ENCODE measurements at regions not wholly inside any gene's neighbourhood (a gene's known extent, or its start where the extent isn't known, plus 50 kb on each side); places are given as distances from the start of the nearest gene placed in this dataset.

DNA sequence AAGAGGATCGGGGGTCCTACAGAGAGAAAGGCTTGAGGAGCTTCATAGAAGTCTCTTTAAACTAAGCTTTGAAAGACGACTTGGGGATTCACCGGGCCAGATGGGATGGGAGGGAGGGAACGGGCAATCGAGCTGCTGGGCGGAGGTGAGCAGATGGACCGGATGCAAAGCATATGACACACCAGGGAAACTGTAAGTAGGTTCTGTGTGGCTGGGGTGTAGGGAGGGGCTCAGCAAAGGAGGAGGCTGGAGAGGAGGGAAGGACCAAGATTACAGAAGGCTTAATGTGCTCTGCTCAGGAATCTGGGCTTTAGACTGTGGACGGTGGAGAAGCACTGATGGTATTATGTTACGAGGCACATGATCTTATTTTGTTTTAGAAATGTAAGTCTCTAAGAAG is 131.5 kb downstream of the MAIP1 start:
- no peak for DNase-seq (ENCODE audit: low read depth)
- TF ChIP-seq, protein P1, sequence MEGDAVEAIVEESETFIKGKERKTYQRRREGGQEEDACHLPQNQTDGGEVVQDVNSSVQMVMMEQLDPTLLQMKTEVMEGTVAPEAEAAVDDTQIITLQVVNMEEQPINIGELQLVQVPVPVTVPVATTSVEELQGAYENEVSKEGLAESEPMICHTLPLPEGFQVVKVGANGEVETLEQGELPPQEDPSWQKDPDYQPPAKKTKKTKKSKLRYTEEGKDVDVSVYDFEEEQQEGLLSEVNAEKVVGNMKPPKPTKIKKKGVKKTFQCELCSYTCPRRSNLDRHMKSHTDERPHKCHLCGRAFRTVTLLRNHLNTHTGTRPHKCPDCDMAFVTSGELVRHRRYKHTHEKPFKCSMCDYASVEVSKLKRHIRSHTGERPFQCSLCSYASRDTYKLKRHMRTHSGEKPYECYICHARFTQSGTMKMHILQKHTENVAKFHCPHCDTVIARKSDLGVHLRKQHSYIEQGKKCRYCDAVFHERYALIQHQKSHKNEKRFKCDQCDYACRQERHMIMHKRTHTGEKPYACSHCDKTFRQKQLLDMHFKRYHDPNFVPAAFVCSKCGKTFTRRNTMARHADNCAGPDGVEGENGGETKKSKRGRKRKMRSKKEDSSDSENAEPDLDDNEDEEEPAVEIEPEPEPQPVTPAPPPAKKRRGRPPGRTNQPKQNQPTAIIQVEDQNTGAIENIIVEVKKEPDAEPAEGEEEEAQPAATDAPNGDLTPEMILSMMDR (conservative IDR thresholded peaks at IDR 0.05; ENCODE audit: low read depth, low read length), result no peak
- H3K4me3 ChIP-seq (ENCODE audit: low read depth, low read length), result no peak overlapping the region

DNA sequence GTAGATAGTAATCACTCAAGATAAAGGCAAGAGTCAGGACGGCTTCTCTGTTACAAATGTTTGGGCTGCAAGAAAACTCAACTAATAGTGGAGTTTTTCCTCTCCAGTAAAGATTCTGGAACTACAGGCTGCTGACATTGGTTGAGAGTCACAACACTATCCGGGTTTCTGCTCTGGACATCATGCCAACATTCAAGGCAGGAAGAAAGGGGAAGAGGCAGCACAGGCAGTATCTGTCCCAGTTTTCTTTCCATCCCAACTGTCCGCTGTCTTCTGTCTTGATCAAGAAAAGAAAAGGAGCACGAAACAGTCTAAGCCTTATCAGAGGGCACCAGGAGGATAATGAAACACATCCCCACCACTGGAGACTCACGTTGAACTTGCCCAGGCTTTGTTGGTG is 132.1 kb downstream of the MAIP1 start:
- DNase-seq (ENCODE audit: low read depth), result no peak
- TF ChIP-seq, protein P1 (conservative IDR thresholded peaks at IDR 0.05; ENCODE audit: low read depth, low read length), result no peak
- no peak overlapping the region for H3K4me3 ChIP-seq (ENCODE audit: low read depth, low read length)

DNA sequence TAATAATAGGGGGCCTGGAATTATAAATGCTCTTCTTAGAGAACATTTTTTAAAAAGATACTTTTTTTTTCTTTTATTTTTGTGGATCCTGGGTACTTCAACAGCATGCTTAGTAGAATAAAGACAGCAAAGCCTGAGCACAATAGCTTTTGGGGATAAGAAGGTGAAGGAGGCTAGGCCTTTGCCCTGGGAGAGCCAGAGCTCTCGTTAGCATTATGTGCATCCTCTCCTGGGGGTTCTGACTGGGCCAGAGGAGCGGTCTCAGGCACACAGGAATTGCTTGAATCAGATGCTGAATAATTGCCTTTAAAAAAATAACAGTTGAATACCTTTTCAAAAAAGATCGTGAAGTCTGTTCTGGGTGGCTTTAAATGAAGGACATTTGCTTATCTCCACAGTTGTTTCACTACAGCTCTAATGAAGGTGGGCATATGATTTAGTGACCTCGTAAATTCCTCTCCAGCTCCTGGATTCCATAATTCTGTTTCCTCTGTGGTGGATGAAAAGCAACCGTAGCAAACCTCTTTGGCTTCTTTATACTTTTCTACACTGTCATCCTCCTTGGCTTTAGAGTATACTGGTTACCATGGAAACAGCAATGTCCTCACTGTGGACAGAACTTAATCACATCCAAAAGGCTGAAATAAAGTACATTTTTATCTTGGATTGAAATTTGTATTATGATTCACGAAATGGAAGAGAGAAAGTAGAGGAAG is 133.8 kb downstream of the MAIP1 start:
- no peak for DNase-seq (ENCODE audit: low read depth)
- no peak overlapping the region for H3K4me3 ChIP-seq (ENCODE audit: low read depth, low read length)
- TF ChIP-seq, protein P1 (conservative IDR thresholded peaks at IDR 0.05; ENCODE audit: low read depth, low read length), result no peak

DNA sequence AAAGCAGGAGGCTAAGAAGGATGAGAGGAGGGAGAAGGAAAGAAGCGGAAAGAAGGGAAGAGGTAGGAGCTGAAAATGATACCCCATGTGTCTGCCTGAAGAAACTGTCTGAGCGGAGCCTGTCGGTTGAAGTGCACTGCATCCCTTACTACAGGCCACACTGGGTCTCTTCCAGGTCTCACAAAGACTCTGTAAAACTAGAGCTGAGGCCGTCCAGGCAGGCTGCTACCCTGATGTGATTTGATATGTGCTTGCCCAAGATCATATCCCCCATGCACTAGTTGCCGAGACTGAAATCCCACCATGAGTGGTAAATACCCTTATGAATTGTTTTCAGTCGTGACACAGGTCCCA is 134.4 kb downstream of the MAIP1 start:
- no peak for DNase-seq (ENCODE audit: low read depth)
- TF ChIP-seq, protein P1 (conservative IDR thresholded peaks at IDR 0.05; ENCODE audit: low read depth, low read length), result no peak
- no peak overlapping the region for H3K4me3 ChIP-seq (ENCODE audit: low read depth, low read length)

DNA sequence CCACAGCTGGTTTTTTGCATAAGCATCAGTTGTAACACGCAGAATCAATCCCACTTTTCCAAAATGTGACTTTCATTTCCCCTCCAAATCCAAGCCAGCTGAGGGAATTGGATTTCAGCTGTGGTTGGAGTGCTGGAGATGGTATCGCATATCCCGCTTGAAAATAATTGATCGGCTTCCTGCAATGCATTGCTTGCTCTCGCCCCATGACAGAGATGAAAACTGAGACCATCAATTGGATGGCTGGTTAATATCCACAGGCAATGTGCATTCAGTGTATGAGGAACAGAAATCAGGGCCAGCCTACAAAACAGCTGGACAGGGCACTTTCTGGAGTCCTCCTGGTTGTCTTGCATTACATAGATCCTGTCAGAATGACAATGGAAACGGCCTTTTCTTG is 135.3 kb downstream of the MAIP1 start:
- H3K4me3 ChIP-seq (ENCODE audit: low read depth, low read length), result no peak overlapping the region
- TF ChIP-seq, protein P1 (conservative IDR thresholded peaks at IDR 0.05; ENCODE audit: low read depth, low read length), result no peak
- DNase-seq (ENCODE audit: low read depth), result no peak

DNA sequence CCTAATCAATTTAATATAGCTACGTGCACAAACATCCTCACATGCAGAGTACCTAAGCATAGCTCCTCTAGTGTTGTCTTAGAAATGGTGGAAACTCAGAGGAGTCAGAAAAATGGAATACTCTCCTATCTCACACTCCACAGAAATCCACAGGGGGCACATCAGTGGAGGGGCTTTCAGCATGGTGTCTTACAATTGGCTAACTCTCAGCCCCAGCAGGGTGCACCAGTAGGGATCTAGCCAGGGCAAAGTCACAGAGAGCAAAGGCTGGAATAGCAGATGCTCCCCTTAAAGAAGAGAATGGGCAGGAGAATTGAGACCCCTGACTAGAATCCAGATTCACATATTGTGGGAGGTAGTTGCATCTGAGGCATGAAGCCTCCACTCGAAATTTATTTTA is 135.7 kb downstream of the MAIP1 start:
- DNase-seq (ENCODE audit: low read depth), result no peak
- no peak overlapping the region for H3K4me3 ChIP-seq (ENCODE audit: low read depth, low read length)
- TF ChIP-seq, protein P1 (conservative IDR thresholded peaks at IDR 0.05; ENCODE audit: low read depth, low read length), result no peak

DNA sequence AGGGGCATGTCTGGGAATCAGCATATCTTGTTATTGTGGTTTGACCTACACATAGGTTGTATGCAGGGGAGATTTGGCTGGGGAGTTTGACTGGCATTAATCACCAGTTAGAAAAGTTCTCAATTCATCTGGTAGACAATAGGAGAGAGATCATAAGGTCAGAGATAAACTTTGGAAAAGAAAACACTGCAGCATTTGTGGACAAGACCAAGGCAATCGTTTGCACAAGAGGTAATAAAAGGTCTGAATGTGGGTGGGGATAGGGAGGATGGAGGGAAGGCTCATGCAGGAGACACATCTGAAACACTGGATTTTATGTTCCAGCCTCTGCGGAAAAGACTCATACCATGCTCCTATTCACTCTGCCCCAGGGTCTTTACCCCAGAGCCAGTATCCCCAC is 136.9 kb downstream of the MAIP1 start:
- H3K4me3 ChIP-seq (ENCODE audit: low read depth, low read length), result no peak overlapping the region
- TF ChIP-seq, protein P1 (conservative IDR thresholded peaks at IDR 0.05; ENCODE audit: low read depth, low read length), result no peak
- DNase-seq (ENCODE audit: low read depth), result no peak
